ENCODE measurements at regions not wholly inside any gene's neighbourhood (a gene's known extent, or its start where the extent isn't known, plus 50 kb on each side); places are given as distances from the start of the nearest gene placed in this dataset.
A peak's percentile ranks its signal among the peaks of the same experiment; 100 is the strongest.

- peaks cover 0 to 3% (median 0%) of the 10 kb centered on the region in 4 donors for H3K9me3 ChIP-seq
- peaks cover 0 to 20% (median 2%) of the 10 kb centered on the region in 4 donors for H3K4me1 ChIP-seq
- WGBS, 2 donors, result 84% methylated on average over 8 of the region's 8 CpGs
- H3K27me3 ChIP-seq, result no peaks in the 10 kb centered on the region
- H3K36me3 ChIP-seq, result no peaks in the 10 kb centered on the region
- H3K27ac ChIP-seq, result no peak overlapping the region
- TF ChIP-seq CTCF (IDR thresholded peaks at IDR 0.05) (no peak), EP300 (IDR thresholded peaks at IDR 0.05) (no peak), POLR2A (IDR thresholded peaks at IDR 0.05) (no peak)
- H3K4me3 ChIP-seq, result no peak overlapping the region
- no peak for DNase-seq (ENCODE audit: low spot score in 2 of 2)
Observed at GRCh38 chr16:73216932-73217331, 169.0 kb upstream of the ZFHX3 start.

GRCh38 chr16:73215678-73216377, 167.9 kb upstream of the ZFHX3 start:
- Histone ChIP-seq H3K36me3 (no peaks in the 10 kb centered on the region), H3K4me1 (peaks cover 0 to 20% (median 2%) of the 10 kb centered on the region in 4 donors), H3K27me3 (no peaks in the 10 kb centered on the region), H3K4me3 (no peak overlapping the region), H3K9me3 (peaks cover 0 to 3% (median 0%) of the 10 kb centered on the region in 4 donors), H3K27ac (peak overlapping the region in 2 of 4 donors; percentile 20 to 63)
- TF ChIP-seq EP300 (IDR thresholded peaks at IDR 0.05) (no peak), CTCF (IDR thresholded peaks at IDR 0.05) (no peak), POLR2A (IDR thresholded peaks at IDR 0.05) (no peak)
- DNase-seq (ENCODE audit: low spot score in 2 of 2), result no peak
- WGBS, 2 donors, result 86% methylated on average over 5 of the region's 5 CpGs

GRCh38 chr16:73214825-73215677, 167.1 kb upstream of the ZFHX3 start:
- H3K27me3 ChIP-seq, result no peaks in the 10 kb centered on the region
- 36 to 46% methylated on average over 3 of the region's 3 CpGs for WGBS, 2 donors
- H3K4me3 ChIP-seq, result no peak overlapping the region
- peak overlapping the region in 2 of 4 donors; percentile 20 to 63 for H3K27ac ChIP-seq
- H3K36me3 ChIP-seq, result no peaks in the 10 kb centered on the region
- peaks cover 0 to 20% (median 2%) of the 10 kb centered on the region in 4 donors for H3K4me1 ChIP-seq
- H3K9me3 ChIP-seq, result peaks cover 0 to 3% (median 0%) of the 10 kb centered on the region in 4 donors
- TF ChIP-seq POLR2A (IDR thresholded peaks at IDR 0.05) (no peak), CTCF (IDR thresholded peaks at IDR 0.05) (no peak), EP300 (IDR thresholded peaks at IDR 0.05) (peak in 1 of 2 donors; percentile 17)
- no peak for DNase-seq (ENCODE audit: low spot score in 2 of 2)

- Histone ChIP-seq H3K36me3 (no peaks in the 10 kb centered on the region), H3K27ac (peak overlapping the region in 1 of 4 donors; percentile 29), H3K9me3 (peaks cover 0 to 3% (median 0%) of the 10 kb centered on the region in 4 donors), H3K4me1 (peaks cover 0 to 20% (median 2%) of the 10 kb centered on the region in 4 donors), H3K27me3 (no peaks in the 10 kb centered on the region), H3K4me3 (no peak overlapping the region)
- TF ChIP-seq CTCF (IDR thresholded peaks at IDR 0.05), result no peak
- TF ChIP-seq EP300 (IDR thresholded peaks at IDR 0.05), result no peak
- no peak for TF ChIP-seq POLR2A (IDR thresholded peaks at IDR 0.05)
- 50 to 51% methylated on average over 10 of the region's 10 CpGs for WGBS, 2 donors
- no peak for DNase-seq (ENCODE audit: low spot score in 2 of 2)
Observed at GRCh38 chr16:73213732-73214455, 166.0 kb upstream of the ZFHX3 start.

Measured in tibial nerve (tissue), 4 donors.